PC-3 (cell line): ENCODE measurements at regions not wholly inside any gene's neighbourhood (a gene's known extent, or its start where the extent isn't known, plus 50 kb on each side); places are given as distances from the start of the nearest gene placed in this dataset.

ENCODE experiments used
- ATAC-seq: fragments of 200-7000 bp; cut with Tn5 transposase; 2 replicates; pipeline ENCODE4 v1.9.1; 2020; ENCODE audit warnings: mild to moderate bottlenecking, moderate library complexity
- BruUV-seq: library from RNA; stranded (reverse); fragments of 400-500 nt; replicated peaks from 2 replicates; lab custom pipeline; 2021; lab: Mats Ljungman, UMichigan
- CTCF ChIA-PET: fragments of 300-600 bp; sonication (Branson Sonifier 250); formaldehyde crosslinking; loops from one replicate; lab custom pipeline; 2022; ENCODE audit warnings: antibody characterized with exemption; lab: Charles Lee
- POLR2A ChIA-PET: fragments of 300-600 bp; sonication (Branson Sonifier 250); formaldehyde crosslinking; loops from one replicate; lab custom pipeline; 2022; ENCODE audit warnings: antibody characterized with exemption; ENCODE audit not compliant: unreplicated experiment; lab: Charles Lee
- DNase-seq: peaks from one replicate; pipeline ENCODE4 v3.0.0-alpha.2; 2015
- H2AFZ ChIP-seq: fragments of 300-600 bp; sonication (generic); 2 replicates; pipeline ENCODE4 v1.6.0; 2016; ENCODE audit warnings: antibody characterized with exemption, low read length
- H3F3A ChIP-seq: fragments of 300-600 bp; sonication (generic); one replicate; pipeline ENCODE4 v1.6.0; 2017; ENCODE audit warnings: antibody characterized with exemption, low read length, control low read depth, mild to moderate bottlenecking; ENCODE audit not compliant: unreplicated experiment
- H3K27ac ChIP-seq: fragments of 300-600 bp; sonication (generic); 2 replicates; pipeline ENCODE4 v1.5.1; 2016; ENCODE audit warnings: mild to moderate bottlenecking, low read length
- H3K27me3 ChIP-seq: fragments of 300-600 bp; sonication (generic); 2 replicates; pipeline ENCODE4 v1.6.1; 2016; ENCODE audit warnings: low read length, mixed read lengths
- H3K36me3 ChIP-seq: fragments of 300-600 bp; sonication (generic); 2 replicates; pipeline ENCODE4 v1.6.1; 2016; ENCODE audit warnings: low read depth, mixed run types, low read length, mixed read lengths
- H3K4me1 ChIP-seq: fragments of 300-600 bp; sonication (generic); 2 replicates; pipeline ENCODE4 v1.5.1; 2016; ENCODE audit warnings: low read length; ENCODE audit not compliant: insufficient read depth
- H3K4me2 ChIP-seq: fragments of 300-600 bp; sonication (generic); 2 replicates; pipeline ENCODE4 v1.6.0; 2016; ENCODE audit warnings: low read length
- H3K4me3 ChIP-seq: fragments of 300-600 bp; sonication (generic); 2 replicates; pipeline ENCODE4 v1.5.1; 2016; ENCODE audit warnings: mild to moderate bottlenecking, low read length, mixed read lengths
- H3K79me2 ChIP-seq: fragments of 300-600 bp; sonication (generic); 2 replicates; pipeline ENCODE4 v1.6.1; 2017; ENCODE audit warnings: low read length, mixed read lengths
- H3K9ac ChIP-seq: fragments of 300-600 bp; sonication (generic); 2 replicates; pipeline ENCODE4 v1.6.0; 2016; ENCODE audit warnings: mild to moderate bottlenecking, low read length
- H3K9me2 ChIP-seq: fragments of 300-600 bp; sonication (generic); replicated peaks from 2 replicates; pipeline ENCODE4 v1.6.1; 2016; ENCODE audit warnings: mixed run types, low read length, mixed read lengths
- H3K9me3 ChIP-seq: fragments of 300-600 bp; sonication (generic); 2 replicates; pipeline ENCODE4 v1.6.1; 2016; ENCODE audit warnings: low read length, mixed read lengths
- H4K20me1 ChIP-seq: fragments of 300-600 bp; sonication (generic); 2 replicates; pipeline ENCODE4 v1.6.1; 2016; ENCODE audit warnings: low read length, mixed read lengths
- CTCF ChIP-seq: fragments of 300-600 bp; sonication (generic); conservative IDR thresholded peaks from 2 replicates; pipeline ENCODE4 v1.5.1; 2017; ENCODE audit warnings: antibody characterized with exemption, low read depth, mild to moderate bottlenecking, low read length
- EZH2 ChIP-seq: fragments of 300-600 bp; sonication (generic); IDR thresholded peaks from one replicate; pipeline ENCODE4 v1.6.1; 2017; ENCODE audit warnings: antibody characterized with exemption, mild to moderate bottlenecking, low read length; ENCODE audit not compliant: unreplicated experiment
- EZH2phosphoT487 ChIP-seq: fragments of 300-600 bp; sonication (generic); IDR thresholded peaks from 2 replicates; pipeline ENCODE4 v1.6.1; 2018; ENCODE audit warnings: mild to moderate bottlenecking, antibody characterized with exemption, low read length, borderline replicate concordance
- intact Hi-C: fragments of 100-400 bp; cut with micrococcal nuclease; formaldehyde crosslinking; loops from 2 replicates; pipeline ENCODE4 v1.9.0; 2023

GRCh38 chr4:165678936-165679325 lies 194.1 kb upstream of the TLL1 start:
- Histone ChIP-seq H3K27me3 (no peaks in the 10 kb centered on the region), H3K79me2 (no peaks in the 10 kb centered on the region), H3K36me3 (no peaks in the 10 kb centered on the region), H3K4me2 (no peak overlapping the region), H4K20me1 (no peaks in the 10 kb centered on the region), H3K9me2 (no peaks in the 10 kb centered on the region), H3K4me3 (no peak overlapping the region), H3K9me3 (no peaks in the 10 kb centered on the region), H3K9ac (no peak overlapping the region), H3F3A (no peaks in the 10 kb centered on the region), H3K4me1 (peaks cover 22% of the 10 kb centered on the region), H2AFZ (no peak overlapping the region), H3K27ac (no peak overlapping the region)
- BruUV-seq: no TSS peak
- CTCF ChIA-PET: no interaction called here
- intact Hi-C loops: no loop called here
- POLR2A ChIA-PET: no interaction called here
- no peak for TF ChIP-seq EZH2phosphoT487
- TF ChIP-seq EZH2: no peak
- no peak for TF ChIP-seq CTCF
- DNase-seq (no peak), ATAC-seq (no peak)

GRCh38 chr4:165680821-165681220 lies 192.2 kb upstream of the TLL1 start:
- Histone ChIP-seq H3K9me3 (no peaks in the 10 kb centered on the region), H4K20me1 (no peaks in the 10 kb centered on the region), H3K9me2 (no peaks in the 10 kb centered on the region), H3K4me2 (no peak overlapping the region), H2AFZ (0 out of 2 replicates have a peak overlapping the region, but pooled peaks have one; percentile 22), H3K4me1 (peaks cover 32% of the 10 kb centered on the region), H3K79me2 (no peaks in the 10 kb centered on the region), H3K9ac (no peak overlapping the region), H3K27me3 (no peaks in the 10 kb centered on the region), H3K27ac (no peak overlapping the region), H3F3A (no peaks in the 10 kb centered on the region), H3K36me3 (no peaks in the 10 kb centered on the region), H3K4me3 (no peak overlapping the region)
- POLR2A ChIA-PET: no interaction called here
- no TSS peak for BruUV-seq
- ATAC-seq (no peak), DNase-seq (peak; percentile 31)
- CTCF ChIA-PET: no interaction called here
- no peak for TF ChIP-seq EZH2phosphoT487
- TF ChIP-seq EZH2: no peak
- no peak for TF ChIP-seq CTCF
- intact Hi-C loops: loop anchor here (5.0 kb wide), 2 partner anchors 144 to 156 kb away; no protein-coding TSS in a partner anchor

GRCh38 chr4:165682611-165683010 lies 190.4 kb upstream of the TLL1 start:
- Histone ChIP-seq H3K79me2 (no peaks in the 10 kb centered on the region), H3K4me2 (peak overlapping the region; percentile 75), H3K27ac (peak overlapping the region; percentile 71), H3K9ac (no peak overlapping the region), H3K27me3 (no peaks in the 10 kb centered on the region), H3K36me3 (no peaks in the 10 kb centered on the region), H2AFZ (no peak overlapping the region), H4K20me1 (no peaks in the 10 kb centered on the region), H3F3A (no peaks in the 10 kb centered on the region), H3K4me1 (peaks cover 48% of the 10 kb centered on the region), H3K9me3 (no peaks in the 10 kb centered on the region), H3K4me3 (no peak overlapping the region), H3K9me2 (no peaks in the 10 kb centered on the region)
- POLR2A ChIA-PET: no interaction called here
- intact Hi-C loops: loop anchor here (2.0 to 5.0 kb wide), 3 partner anchors 145 to 392 kb away; no protein-coding TSS in a partner anchor
- CTCF ChIA-PET: interaction anchor here (0.6 kb wide), 1 partner anchor 32 kb away, joined by 3 read pairs; no protein-coding TSS in a partner anchor
- TF ChIP-seq EZH2phosphoT487 (no peak), CTCF (no peak), EZH2 (no peak)
- no TSS peak for BruUV-seq
- DNase-seq (peak; percentile 79), ATAC-seq (peak; percentile 64)
